ENCODE measurements at regions not wholly inside any gene's neighbourhood (a gene's known extent, or its start where the extent isn't known, plus 50 kb on each side); places are given as distances from the start of the nearest gene placed in this dataset.

DNA sequence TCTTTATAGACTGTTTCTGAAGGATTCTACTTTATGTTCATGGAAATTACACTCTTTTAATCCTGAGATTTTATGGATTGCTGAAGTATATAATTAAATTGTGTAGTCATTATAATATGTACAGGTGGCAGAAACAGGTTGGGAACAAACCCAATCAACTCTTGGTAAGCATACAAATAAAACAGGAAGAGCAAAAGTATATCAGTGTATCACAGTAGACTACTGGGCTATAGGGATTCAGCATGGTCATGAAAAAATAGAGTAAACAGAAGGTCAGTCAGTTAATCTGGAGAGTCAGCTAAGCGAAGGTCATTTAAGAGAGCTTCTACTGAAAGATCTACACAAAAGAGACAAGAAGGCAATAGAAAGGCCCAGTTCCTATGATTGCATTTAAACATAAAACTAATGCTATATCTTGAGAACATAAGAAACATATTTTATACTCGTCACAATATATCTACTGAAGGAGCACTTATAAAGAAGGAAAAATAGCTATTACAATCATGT, 178.9 kb upstream of the ECI2 start:
- H3K27me3 ChIP-seq (ENCODE audit: control insufficient read depth, insufficient read depth) = no peaks in the 10 kb centered on the region
- intact Hi-C loops (cut with DNase I) = loop anchor here in 1 of 4 donors (10.0 kb wide), 1 partner anchor 621 kb away; no protein-coding TSS in a partner anchor
- H3K4me3 ChIP-seq (ENCODE audit: low read length) = no peak overlapping the region
- no peak for ATAC-seq
- no peaks in the 10 kb centered on the region for H3K4me1 ChIP-seq (ENCODE audit: control insufficient read depth, insufficient read depth, low read length)
- WGBS = 50% methylated on average over 2 of the region's 2 CpGs
- DNase-seq = no peak
- no peak overlapping the region for H3K27ac ChIP-seq (ENCODE audit: low read length)
- H3K9me3 ChIP-seq (ENCODE audit: control insufficient read depth, low read length) = no peaks in the 10 kb centered on the region

DNA sequence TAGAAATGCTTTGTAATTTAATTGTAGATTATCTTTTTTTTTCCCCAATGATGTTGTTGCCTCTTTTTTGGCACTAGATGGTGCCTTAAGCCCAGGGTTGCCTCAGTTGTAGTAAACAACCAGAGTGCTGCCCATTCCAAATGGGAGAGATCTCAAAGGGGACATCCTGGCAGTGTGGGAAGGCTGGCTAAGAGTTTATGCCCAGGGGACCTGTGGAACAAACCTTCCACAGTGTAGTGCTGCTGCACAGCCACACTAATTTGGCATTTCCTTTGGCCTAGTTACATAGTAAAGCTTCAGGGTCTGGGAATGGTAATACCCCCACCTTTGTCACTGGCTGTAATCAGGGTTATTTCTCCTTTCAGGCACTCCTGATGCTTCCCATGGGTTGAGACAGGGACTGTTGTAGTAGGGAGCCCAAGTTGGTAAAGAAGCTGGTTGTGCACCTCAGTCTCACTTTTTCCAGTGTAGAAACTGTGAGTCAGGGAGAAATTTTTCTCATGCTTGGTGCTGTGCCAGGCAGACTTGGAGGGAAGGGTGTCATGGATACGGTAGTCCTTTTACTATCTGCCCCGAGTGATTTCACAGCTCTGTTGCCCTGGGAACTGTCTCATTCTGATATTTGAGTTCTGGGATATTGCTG, 177.8 kb upstream of the ECI2 start:
- Histone ChIP-seq H3K27me3 (ENCODE audit: control insufficient read depth, insufficient read depth) (no peaks in the 10 kb centered on the region), H3K4me1 (ENCODE audit: control insufficient read depth, insufficient read depth, low read length) (no peaks in the 10 kb centered on the region), H3K27ac (ENCODE audit: low read length) (no peak overlapping the region), H3K4me3 (ENCODE audit: low read length) (no peak overlapping the region), H3K9me3 (ENCODE audit: control insufficient read depth, low read length) (no peaks in the 10 kb centered on the region)
- WGBS = 8% methylated on average over 2 of the region's 2 CpGs
- intact Hi-C loops (cut with DNase I) = loop anchor here in 1 of 4 donors (10.0 kb wide), 1 partner anchor 622 kb away; no protein-coding TSS in a partner anchor
- DNase-seq = peak; percentile 53 to 62 (median 61)
- ATAC-seq = peak; percentile 66 to 83

DNA sequence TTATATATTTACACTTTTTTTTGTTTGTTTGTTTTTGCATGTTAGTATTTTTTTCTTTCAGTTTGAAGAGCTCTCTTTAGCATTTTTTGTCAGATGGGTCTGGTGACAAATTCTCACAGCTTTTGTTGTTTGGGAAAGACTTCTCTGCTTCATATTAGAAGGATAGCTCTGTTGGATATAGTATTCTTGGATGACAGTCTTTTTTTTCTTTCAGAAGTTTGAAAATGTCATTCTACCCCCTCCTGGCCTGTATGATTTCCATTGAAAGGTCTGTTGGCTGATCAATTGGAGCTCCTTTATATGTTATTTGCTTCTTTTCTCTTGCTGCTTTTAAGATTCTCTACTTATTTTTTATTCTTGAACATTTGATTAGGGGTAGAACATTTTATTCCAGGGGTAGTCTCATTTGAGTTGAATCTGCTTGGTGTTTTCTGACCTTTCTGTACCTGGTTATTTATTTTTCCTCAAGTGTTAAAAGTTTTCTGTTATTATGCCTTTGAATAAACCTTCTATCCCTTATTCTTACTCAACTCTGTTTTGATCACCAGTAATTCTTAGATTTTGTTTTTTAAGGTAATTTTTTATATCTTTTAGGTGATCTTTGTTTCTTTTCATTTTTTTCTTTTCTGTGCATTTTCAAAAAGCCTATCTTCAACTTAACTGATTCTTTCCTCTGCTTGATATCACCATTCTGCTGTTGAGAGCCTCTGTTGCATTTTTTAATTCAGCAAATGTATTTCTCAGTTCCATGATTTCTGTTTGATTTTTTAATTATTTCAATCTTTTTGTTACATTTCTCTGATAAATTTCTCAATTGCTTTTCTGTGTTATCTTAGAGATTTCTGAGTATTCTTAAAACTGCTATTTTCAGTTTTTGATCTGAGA, 176.8 kb upstream of the ECI2 start:
- Histone ChIP-seq H3K27ac (ENCODE audit: low read length) (no peak overlapping the region), H3K9me3 (ENCODE audit: control insufficient read depth, low read length) (no peaks in the 10 kb centered on the region), H3K27me3 (ENCODE audit: control insufficient read depth, insufficient read depth) (no peaks in the 10 kb centered on the region), H3K4me3 (ENCODE audit: low read length) (no peak overlapping the region), H3K4me1 (ENCODE audit: control insufficient read depth, insufficient read depth, low read length) (no peaks in the 10 kb centered on the region)
- no peak for ATAC-seq
- DNase-seq = no peak
- intact Hi-C loops (cut with DNase I) = loop anchor here in 1 of 4 donors (10.0 kb wide), 1 partner anchor 623 kb away; no protein-coding TSS in a partner anchor

DNA sequence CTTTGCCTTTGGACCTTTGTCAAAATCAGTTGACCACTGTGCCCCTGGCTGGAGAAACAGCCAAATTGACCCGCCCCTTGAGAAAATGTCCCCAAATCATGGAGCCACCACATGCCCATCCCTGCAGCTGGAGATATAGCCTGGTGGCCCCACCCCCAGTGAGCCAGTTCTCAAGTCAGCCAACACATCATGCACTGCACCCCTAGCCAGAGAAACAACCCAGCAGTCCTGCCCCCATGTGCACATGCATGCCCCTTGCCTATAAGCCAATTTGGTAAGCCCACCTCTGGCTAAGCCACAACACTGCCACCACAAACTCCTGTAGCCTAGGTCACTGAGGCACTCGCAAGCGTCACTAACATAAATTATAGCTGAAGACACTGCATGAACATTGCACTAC, 174.2 kb upstream of the ECI2 start:
- Histone ChIP-seq H3K9me3 (ENCODE audit: control insufficient read depth, low read length) (no peaks in the 10 kb centered on the region), H3K4me1 (ENCODE audit: control insufficient read depth, insufficient read depth, low read length) (no peaks in the 10 kb centered on the region), H3K27me3 (ENCODE audit: control insufficient read depth, insufficient read depth) (no peaks in the 10 kb centered on the region), H3K27ac (ENCODE audit: low read length) (no peak overlapping the region), H3K4me3 (ENCODE audit: low read length) (no peak overlapping the region)
- intact Hi-C loops (cut with DNase I) = no loop called here
- no peak for DNase-seq
- no peak for ATAC-seq
- 62% methylated on average over 3 of the region's 3 CpGs for WGBS

DNA sequence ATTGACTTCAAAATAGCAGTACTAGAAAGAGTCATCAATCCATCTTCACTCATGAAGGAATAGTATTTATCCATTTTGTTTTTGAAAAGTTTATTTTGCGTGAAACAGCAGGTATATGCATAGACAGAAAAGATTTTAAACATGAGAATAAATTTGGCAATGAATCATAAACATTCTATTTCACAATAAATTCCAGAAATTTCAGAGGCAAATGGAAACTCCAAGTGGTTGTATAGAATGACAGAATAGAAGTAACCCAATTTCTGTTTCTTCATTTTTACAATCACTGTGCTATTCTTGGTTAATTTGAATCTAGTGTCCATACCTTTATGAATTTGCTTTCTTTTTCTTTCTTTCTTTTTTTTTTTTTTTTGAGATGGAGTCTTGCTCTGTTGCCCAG, 173.0 kb upstream of the ECI2 start:
- ATAC-seq (no peak), DNase-seq (no peak)
- 0% methylated on average over 1 of the region's 1 CpG for WGBS
- H3K4me1 ChIP-seq (ENCODE audit: control insufficient read depth, insufficient read depth, low read length) = peaks cover 1% of the 10 kb centered on the region
- intact Hi-C loops (cut with DNase I) = no loop called here
- no peak overlapping the region for H3K27ac ChIP-seq (ENCODE audit: low read length)
- no peaks in the 10 kb centered on the region for H3K27me3 ChIP-seq (ENCODE audit: control insufficient read depth, insufficient read depth)
- no peak overlapping the region for H3K4me3 ChIP-seq (ENCODE audit: low read length)
- no peaks in the 10 kb centered on the region for H3K9me3 ChIP-seq (ENCODE audit: control insufficient read depth, low read length)

DNA sequence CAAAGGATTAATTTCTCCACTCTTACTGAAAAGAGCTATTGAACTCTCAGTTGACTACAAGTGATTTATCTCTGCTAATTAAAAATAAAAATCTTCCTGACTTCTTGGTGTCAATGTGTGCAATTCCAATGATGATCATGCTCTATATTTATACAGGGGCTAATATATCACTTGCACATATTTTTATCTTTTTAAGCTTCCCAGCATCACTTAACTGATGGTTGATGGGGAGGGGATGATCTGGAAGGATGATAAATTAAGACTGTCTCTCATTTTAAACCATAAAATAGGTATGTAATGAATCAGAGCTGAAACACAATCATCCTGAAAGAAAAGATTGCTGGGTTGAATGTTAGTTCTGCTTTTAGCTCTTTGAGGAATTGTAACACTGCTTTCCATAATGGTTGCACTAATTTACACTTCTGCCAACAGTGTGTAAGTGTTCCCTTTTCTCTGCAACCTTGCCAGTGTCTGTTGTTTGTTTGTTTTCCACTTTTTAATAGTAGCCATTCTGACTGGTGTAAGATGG, 169.6 kb upstream of the ECI2 start:
- no peak overlapping the region for H3K4me3 ChIP-seq (ENCODE audit: low read length)
- no peak for DNase-seq
- no peaks in the 10 kb centered on the region for H3K27me3 ChIP-seq (ENCODE audit: control insufficient read depth, insufficient read depth)
- intact Hi-C loops (cut with DNase I) = no loop called here
- peaks cover 7% of the 10 kb centered on the region for H3K4me1 ChIP-seq (ENCODE audit: control insufficient read depth, insufficient read depth, low read length)
- no peaks in the 10 kb centered on the region for H3K9me3 ChIP-seq (ENCODE audit: control insufficient read depth, low read length)
- no peak for ATAC-seq
- H3K27ac ChIP-seq (ENCODE audit: low read length) = no peak overlapping the region

DNA sequence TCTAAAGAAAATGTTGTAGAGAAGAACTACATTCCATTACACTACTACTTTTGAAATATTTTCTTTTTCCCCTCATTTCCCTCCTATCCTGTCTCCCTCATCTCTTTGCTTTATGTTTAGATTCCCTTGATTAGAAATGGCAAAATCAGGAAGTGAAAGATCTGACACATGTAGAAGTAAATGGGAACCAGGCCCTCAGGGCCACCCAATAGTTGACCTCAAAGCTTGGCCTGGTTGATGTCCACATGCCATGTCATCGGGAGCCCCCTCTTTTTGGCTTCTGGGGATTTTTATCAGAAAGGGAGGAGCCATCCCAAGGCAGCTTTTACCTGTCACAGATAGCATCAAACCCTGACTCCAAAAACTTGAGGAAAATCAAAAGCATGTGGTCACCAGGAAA, 168.3 kb upstream of the ECI2 start:
- ATAC-seq (no peak), DNase-seq (no peak)
- Histone ChIP-seq H3K4me3 (ENCODE audit: low read length) (no peak overlapping the region), H3K9me3 (ENCODE audit: control insufficient read depth, low read length) (no peaks in the 10 kb centered on the region), H3K4me1 (ENCODE audit: control insufficient read depth, insufficient read depth, low read length) (peaks cover 7% of the 10 kb centered on the region), H3K27me3 (ENCODE audit: control insufficient read depth, insufficient read depth) (no peaks in the 10 kb centered on the region), H3K27ac (ENCODE audit: low read length) (no peak overlapping the region)
- 69% methylated on average over 1 of the region's 1 CpG for whole genome bisulfite sequencing
- intact Hi-C loops (cut with DNase I) = no loop called here

DNA sequence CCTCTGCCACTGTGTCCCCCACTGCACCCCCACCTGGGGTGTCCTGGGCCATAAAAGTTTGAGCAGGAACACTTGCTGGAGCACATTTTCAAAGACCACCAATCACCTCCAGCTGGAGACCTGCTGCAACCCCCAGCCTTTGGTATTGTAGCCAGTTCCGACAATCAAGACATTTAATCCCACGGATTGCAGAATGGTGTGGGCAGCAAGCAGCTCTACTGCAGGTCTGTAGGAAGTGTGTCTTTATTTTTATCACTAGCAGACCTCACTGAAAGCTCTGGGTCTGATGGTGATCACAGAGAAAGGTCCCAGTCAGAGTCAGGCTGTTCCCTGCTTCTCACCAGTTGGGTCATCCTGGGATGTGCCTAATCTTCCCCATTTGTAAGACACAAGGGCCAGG, 167.1 kb upstream of the ECI2 start:
- Histone ChIP-seq H3K4me1 (ENCODE audit: control insufficient read depth, insufficient read depth, low read length) (peaks cover 7% of the 10 kb centered on the region), H3K27ac (ENCODE audit: low read length) (no peak overlapping the region), H3K4me3 (ENCODE audit: low read length) (no peak overlapping the region), H3K27me3 (ENCODE audit: control insufficient read depth, insufficient read depth) (no peaks in the 10 kb centered on the region), H3K9me3 (ENCODE audit: control insufficient read depth, low read length) (no peaks in the 10 kb centered on the region)
- no peak for ATAC-seq
- 87% methylated on average over 2 of the region's 2 CpGs for WGBS
- intact Hi-C loops (cut with DNase I) = no loop called here
- DNase-seq = no peak

DNA sequence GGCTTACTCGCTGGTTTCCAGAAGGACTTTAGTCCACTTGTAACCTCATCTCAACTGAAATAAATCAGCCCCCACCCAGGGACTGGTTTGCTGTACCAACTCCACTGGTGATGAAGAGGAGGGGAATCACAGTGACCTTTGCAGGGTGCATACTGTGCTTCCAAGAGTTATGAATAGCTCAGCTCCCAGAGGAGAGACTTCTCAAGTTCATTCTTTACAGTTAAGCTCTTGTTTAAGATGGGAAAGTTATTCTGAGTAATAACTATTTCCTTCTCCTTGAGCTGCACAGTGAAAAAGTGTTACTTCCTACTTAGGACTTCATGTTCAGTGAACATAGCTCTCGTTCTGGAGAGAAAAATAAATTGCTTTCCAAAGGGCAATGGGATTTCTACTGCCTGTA, 166.5 kb upstream of the ECI2 start:
- DNase-seq (no peak), ATAC-seq (no peak)
- WGBS = 52% methylated on average over 2 of the region's 2 CpGs
- no peak overlapping the region for H3K4me3 ChIP-seq (ENCODE audit: low read length)
- no peak overlapping the region for H3K27ac ChIP-seq (ENCODE audit: low read length)
- intact Hi-C loops (cut with DNase I) = no loop called here
- no peaks in the 10 kb centered on the region for H3K27me3 ChIP-seq (ENCODE audit: control insufficient read depth, insufficient read depth)
- H3K4me1 ChIP-seq (ENCODE audit: control insufficient read depth, insufficient read depth, low read length) = peaks cover 7% of the 10 kb centered on the region
- H3K9me3 ChIP-seq (ENCODE audit: control insufficient read depth, low read length) = no peaks in the 10 kb centered on the region

DNA sequence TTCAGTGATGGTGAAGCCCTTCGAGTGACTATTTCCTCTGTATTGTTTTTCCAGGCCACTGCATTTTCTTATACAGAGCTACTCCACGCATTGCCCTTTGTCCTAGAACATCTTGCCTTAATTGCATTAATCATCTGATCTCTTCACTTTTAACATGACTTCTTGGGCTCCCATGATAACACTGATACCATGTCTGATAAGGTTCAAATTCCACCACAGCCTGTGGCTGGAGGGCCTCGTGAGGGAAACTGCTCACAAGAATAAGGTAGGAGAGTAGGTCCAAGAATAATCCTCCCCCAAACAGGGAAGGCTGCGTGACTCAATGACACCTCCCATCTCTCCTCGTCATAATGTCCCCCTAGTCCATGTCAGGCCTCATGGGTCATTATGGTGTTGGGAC, 165.5 kb upstream of the ECI2 start:
- ATAC-seq = no peak
- Histone ChIP-seq H3K27ac (ENCODE audit: low read length) (no peak overlapping the region), H3K4me1 (ENCODE audit: control insufficient read depth, insufficient read depth, low read length) (peaks cover 7% of the 10 kb centered on the region), H3K27me3 (ENCODE audit: control insufficient read depth, insufficient read depth) (no peaks in the 10 kb centered on the region), H3K4me3 (ENCODE audit: low read length) (no peak overlapping the region), H3K9me3 (ENCODE audit: control insufficient read depth, low read length) (no peaks in the 10 kb centered on the region)
- WGBS = 90% methylated on average over 5 of the region's 5 CpGs
- DNase-seq = no peak
- intact Hi-C loops (cut with DNase I) = no loop called here

DNA sequence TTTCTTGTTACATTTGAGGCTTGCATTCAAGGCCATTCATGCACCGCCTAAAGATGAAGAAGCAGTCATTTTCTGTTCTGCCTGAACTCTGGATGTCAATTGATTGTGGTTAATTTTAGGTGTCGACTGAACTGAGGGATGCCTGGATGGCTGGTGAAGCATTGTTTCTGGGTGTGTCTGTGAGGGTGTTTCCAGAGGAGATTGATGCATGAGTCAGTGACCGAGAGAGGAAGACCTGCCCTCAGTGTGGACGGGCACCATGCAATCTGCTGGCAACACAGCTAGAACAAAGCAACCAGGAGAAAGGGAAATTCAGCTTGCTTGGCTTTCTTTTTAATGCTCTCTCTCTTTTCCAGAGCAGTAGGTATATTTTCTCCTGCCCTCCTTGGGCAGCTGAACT, 164.1 kb upstream of the ECI2 start:
- WGBS = 89% methylated on average over 4 of the region's 4 CpGs
- Histone ChIP-seq H3K4me3 (ENCODE audit: low read length) (no peak overlapping the region), H3K27me3 (ENCODE audit: control insufficient read depth, insufficient read depth) (no peaks in the 10 kb centered on the region), H3K4me1 (ENCODE audit: control insufficient read depth, insufficient read depth, low read length) (peaks cover 7% of the 10 kb centered on the region), H3K9me3 (ENCODE audit: control insufficient read depth, low read length) (no peaks in the 10 kb centered on the region), H3K27ac (ENCODE audit: low read length) (no peak overlapping the region)
- intact Hi-C loops (cut with DNase I) = no loop called here
- DNase-seq = no peak
- ATAC-seq = peak in 1 of 2 donors; percentile 55

Measured in right cardiac atrium (tissue), 5 donors.